G401 (cell line): ENCODE measurements at regions not wholly inside any gene's neighbourhood (a gene's known extent, or its start where the extent isn't known, plus 50 kb on each side); places are given as distances from the start of the nearest gene placed in this dataset.
"Not testable (repeated sequence)": the region's sequence is repeated elsewhere in the genome, so short reads cannot be mapped to it uniquely, and the experiment has no call there.

Source experiments
- DNase-seq: peaks from one replicate; pipeline ENCODE4 v3.0.0-alpha.2; 2015; ENCODE audit warnings: low spot score
- in situ Hi-C: cut with HindIII; loops from 2 replicates; pipeline ENCODE4 v1.10.0; 2016; ENCODE audit warnings: low sequenced_read_pairs, mixed read lengths

GRCh38 chr2:193428336-193428818 is 1233.6 kb upstream of the TMEFF2 start:
- in situ Hi-C loops = no loop called here
- no peak for DNase-seq

DNA sequence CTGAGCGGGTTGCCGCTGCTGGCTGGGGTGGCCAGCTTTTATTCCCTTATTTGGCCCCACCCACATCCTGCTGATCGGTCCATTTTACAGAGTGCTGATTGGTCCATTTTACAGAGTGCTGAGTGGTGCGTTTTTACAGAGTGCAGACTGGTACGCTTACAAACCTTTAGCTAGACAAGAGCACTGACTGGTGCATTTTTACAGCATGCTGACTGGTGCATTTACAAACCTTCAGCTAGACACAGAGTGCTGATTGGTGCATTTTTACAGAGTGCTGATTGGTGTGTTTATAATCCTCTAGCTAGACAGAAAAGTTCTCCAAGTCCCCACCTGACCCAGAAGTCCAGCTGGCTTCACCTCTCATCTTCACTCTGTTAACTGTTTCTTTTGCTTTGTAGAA is 1217.6 kb upstream of the TMEFF2 start:
- DNase-seq, in situ Hi-C loops: not testable (repeated sequence)

GRCh38 chr2:193409951-193410350 is 1215.2 kb upstream of the TMEFF2 start:
- no peak for DNase-seq
- in situ Hi-C loops = no loop called here

- DNase-seq = no peak
- in situ Hi-C loops = no loop called here
Measured at GRCh38 chr2:193382583-193382982, 1187.8 kb upstream of the TMEFF2 start.

- in situ Hi-C loops = no loop called here
Measured at GRCh38 chr2:193377789-193378188, 1183.1 kb upstream of the TMEFF2 start.

DNA sequence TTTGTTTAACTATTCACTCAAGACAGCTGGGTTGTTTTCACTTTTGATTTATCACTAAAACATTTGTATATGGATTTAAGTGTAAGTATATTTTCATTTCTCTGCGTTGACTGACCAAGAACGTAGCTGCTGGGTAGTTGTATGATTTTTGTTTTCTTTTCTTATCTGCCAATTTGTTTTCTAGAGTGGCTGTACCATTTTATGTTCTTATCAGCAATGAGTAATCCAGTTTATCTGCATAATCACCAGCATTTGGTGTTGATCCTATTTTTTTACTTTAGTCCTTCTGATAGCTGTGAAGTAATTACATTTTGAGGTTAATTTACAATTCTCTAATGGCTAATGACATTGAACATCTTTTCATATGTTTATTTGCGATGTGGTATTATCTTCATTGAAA is 1178.4 kb upstream of the TMEFF2 start:
- in situ Hi-C loops = no loop called here
- DNase-seq = no peak

More at GRCh38 chr2:193377789-193378188, 1183.1 kb upstream of the TMEFF2 start:
- no peak for DNase-seq

DNA sequence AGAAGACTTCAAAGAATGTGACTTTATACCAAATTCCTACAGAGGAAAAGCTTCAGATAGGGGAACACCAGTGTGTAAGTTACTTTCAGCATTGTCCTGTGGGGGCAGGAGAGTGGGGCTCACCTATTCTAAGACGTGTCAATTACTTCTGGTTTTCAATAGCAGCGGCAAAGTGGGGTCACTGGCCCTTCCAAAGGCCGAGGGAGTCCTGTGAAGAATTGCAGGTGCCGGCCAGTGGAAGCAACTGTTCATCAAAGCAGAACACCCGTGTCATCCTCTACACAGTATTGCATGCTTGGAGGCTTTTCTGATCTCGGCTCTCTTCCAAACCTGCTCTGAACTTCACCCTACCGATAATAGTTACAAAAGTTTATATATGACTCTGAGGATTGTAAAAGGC is 1176.5 kb upstream of the TMEFF2 start:
- in situ Hi-C loops = no loop called here
- no peak for DNase-seq

DNA sequence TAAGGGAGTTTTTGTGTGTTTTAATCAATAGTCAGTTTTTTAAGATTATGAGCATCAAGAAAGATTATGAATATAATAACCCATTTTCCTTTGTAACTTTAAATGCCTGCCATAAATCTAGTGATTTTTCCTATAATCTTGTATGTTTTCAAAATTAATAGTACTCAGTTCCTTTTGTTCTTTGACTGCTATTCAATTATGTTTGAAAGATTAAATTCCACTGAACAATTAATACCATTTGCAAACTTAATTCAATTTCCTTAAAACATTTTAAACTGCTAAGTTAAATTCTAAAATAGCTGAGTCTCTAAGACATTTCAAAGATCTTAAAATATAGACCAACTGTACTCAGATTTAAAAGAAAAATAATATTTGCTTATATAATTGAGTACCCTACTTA is 1173.9 kb upstream of the TMEFF2 start:
- in situ Hi-C loops = no loop called here

GRCh38 chr2:193357508-193357907 is 1162.8 kb upstream of the TMEFF2 start:
- DNase-seq = no peak
- in situ Hi-C loops = no loop called here

More for the DNA sequence above, 1173.9 kb upstream of the TMEFF2 start:
- DNase-seq = no peak

GRCh38 chr2:193352665-193353242 is 1158.0 kb upstream of the TMEFF2 start:
- in situ Hi-C loops, DNase-seq: not testable (repeated sequence)

DNA sequence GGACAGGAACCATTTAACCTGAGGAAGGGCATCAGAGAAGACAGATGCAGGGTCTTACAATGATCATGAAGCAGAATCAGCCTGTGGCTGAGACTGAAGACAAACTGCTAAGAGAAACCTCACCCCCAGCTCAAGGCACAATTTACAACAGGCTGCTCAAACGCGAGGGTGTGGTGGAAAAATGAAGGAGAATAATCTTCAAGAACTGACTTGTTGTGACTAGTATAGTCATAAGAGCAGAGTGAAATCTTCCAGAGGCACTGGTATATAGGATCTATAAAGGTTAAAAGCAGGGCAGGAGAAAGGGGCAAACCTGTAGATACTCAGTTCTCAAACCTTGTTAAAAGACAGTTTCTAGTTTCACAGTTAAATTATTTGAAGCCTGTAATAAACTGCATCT is 1155.8 kb upstream of the TMEFF2 start:
- in situ Hi-C loops = no loop called here

DNA sequence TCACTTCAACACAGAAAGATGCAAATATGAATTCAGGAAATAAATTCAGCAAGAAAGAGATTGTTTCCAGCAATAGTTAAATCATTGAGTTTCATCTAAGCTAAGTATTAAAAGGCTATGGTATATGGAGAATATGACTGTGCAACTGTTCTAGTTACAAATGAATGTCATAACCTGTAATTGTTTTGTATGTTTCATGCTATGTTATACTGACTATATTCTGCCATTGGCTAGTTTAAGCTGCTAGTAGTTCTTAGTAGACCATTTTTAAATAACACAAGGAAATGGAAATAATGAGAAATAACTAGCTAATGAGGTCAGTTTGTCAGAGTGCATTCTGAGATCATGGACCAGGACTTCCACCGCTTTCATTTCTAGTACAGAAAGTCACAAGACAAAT is 1154.9 kb upstream of the TMEFF2 start:
- in situ Hi-C loops = no loop called here
- no peak for DNase-seq

More for the DNA sequence above, 1155.8 kb upstream of the TMEFF2 start:
- no peak for DNase-seq

GRCh38 chr2:193348055-193348454 is 1153.3 kb upstream of the TMEFF2 start:
- DNase-seq = no peak
- in situ Hi-C loops = no loop called here

GRCh38 chr2:193336781-193337180 is 1142.0 kb upstream of the TMEFF2 start:
- no peak for DNase-seq
- in situ Hi-C loops = no loop called here

GRCh38 chr2:193334401-193334800 is 1139.7 kb upstream of the TMEFF2 start:
- no peak for DNase-seq
- in situ Hi-C loops = no loop called here

DNA sequence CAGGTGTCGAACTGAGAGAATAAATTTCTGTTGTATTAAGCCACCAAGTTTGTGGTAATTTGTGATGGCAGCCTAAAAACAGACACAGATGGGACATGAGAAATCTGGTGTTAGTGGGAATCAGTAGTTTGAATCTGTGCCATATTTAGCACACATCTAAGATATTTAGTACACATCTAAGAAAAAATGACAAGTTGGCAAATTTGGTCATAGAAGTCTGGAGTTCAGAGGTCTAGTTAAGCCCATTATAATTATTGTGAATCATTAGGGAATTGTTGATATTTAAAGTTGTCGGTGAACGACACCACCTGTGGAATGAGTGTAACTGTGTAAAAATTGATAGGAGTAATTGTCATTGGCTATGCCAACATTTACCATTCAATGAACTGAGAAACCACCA is 1138.8 kb upstream of the TMEFF2 start:
- DNase-seq = no peak
- in situ Hi-C loops = no loop called here

DNA sequence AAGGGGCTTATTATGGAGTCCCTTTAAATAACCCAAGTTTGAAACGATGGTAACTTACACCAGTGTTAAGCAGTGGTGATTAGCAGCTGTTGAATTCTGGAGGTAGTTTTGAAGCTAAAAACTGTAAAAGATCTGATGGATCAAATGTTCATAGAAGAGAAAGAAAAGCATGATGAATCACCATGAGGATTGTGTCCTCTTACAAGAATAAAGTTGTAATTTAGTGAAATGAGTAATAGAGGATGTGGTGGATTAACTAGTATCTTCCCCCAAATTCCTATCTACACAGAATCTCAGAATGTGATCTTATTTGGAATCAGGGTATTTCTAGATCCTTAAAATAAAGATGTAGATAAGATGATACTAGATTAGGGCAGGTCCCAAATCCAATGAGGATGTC is 1138.2 kb upstream of the TMEFF2 start:
- DNase-seq = no peak
- in situ Hi-C loops = no loop called here

DNA sequence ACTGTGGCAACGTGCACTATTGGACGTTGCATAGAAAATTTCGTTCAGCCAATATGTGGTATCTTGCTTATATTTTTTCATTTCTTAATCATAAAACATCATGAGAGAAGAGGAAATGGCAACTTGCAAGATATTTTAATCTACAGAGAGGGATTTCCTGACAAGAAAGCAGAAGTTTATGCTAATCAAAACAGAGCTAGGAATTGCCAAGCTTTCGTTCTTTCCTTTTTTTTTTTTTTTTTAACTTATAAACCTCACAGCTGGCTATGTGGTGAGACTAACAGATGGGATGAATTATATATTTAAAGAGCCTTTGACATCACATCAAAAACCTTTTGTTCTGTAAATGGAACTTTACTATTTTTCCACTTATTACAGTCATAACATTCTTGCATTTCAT is 1136.9 kb upstream of the TMEFF2 start:
- in situ Hi-C loops = no loop called here

GRCh38 chr2:193326296-193326695 is 1131.6 kb upstream of the TMEFF2 start:
- DNase-seq = no peak
- in situ Hi-C loops = no loop called here

More for the DNA sequence above, 1136.9 kb upstream of the TMEFF2 start:
- DNase-seq = no peak

DNA sequence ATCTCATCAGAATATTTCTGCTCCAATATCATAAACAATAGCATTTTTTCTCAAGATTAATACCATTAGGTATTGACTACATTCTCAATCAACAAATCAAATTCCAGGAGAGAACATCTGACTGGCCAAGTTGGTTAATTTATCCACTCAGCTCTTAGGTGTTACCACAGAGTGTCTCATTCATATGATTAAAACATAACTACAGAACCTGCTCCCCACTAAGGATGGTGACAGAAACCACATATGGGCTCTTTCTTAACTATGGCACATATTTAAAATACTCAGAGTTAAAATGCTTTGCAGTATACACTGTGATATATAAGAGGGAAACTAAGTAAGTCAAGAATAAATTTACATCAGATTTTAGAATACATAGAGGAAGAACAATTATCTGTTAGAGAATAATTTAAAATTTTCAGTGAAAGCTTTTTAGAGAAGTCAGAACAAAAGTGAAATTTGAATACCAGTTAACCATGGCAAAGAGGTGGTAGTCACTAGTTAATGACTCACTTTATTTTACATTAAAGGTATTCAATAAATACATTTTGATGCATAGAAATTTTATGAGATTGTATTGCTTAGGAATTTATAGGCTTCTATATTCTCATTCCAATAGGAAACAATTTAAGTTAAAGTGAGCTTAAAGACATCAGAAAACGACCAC is 1120.8 kb upstream of the TMEFF2 start:
- DNase-seq = no peak
- in situ Hi-C loops = no loop called here

DNA sequence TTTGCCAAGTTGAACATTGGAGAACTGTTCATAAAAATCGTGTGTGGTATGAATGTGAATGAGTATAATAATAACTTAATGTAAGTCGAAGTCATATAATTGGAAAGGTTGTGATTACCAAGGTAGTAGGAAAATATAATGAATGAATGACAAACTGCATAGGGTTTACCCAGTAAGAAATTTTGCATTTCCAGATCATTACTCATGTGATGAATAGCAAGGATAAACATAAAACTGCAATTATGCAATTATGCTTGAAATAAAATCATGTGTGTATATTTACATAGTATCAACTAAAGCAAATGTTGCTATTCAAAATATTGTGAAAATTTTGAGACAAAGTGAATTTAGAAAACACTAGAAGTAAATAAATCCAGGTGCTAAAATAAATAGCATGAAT is 1108.7 kb upstream of the TMEFF2 start:
- no peak for DNase-seq
- in situ Hi-C loops = no loop called here
